ENCODE measurements at regions not wholly inside any gene's neighbourhood (a gene's known extent, or its start where the extent isn't known, plus 50 kb on each side); places are given as distances from the start of the nearest gene placed in this dataset.

- Histone ChIP-seq H2AFZ (ENCODE audit: low read depth, low read length, poor library complexity, severe bottlenecking) (no peak overlapping the region), H3K4me2 (ENCODE audit: low read length) (no peak overlapping the region), H3K9ac (ENCODE audit: low read length) (no peak overlapping the region), H3K79me2 (ENCODE audit: insufficient read depth, low read length) (no peaks in the 10 kb centered on the region), H3K4me1 (ENCODE audit: control insufficient read depth in 1 of 2, insufficient read depth in 2 of 2, low read length in 2 of 2) (no peaks in the 10 kb centered on the region), H4K20me1 (ENCODE audit: insufficient read depth) (no peaks in the 10 kb centered on the region), H3K4me3 (replicated peaks in 1 of 2; ENCODE audit: low read depth in 1 of 2, low read length in 2 of 2) (no peak overlapping the region), H3K27ac (ENCODE audit: low read depth, low read length) (no peak overlapping the region), H3K36me3 (ENCODE audit: control insufficient read depth in 1 of 2, insufficient read depth in 2 of 2, low read length in 2 of 2) (no peaks in the 10 kb centered on the region), H3K9me3 (ENCODE audit: control insufficient read depth in 1 of 2, insufficient read depth in 1 of 2, low read depth in 1 of 2, low read length in 2 of 2) (no peaks in the 10 kb centered on the region), H3K27me3 (ENCODE audit: insufficient read depth, low read length) (no peaks in the 10 kb centered on the region), H3K9me2 (ENCODE audit: insufficient read depth) (no peaks in the 10 kb centered on the region)
- CTCF ChIA-PET = no interaction called here
- POLR2A ChIA-PET = no interaction called here
- RAD21 ChIA-PET (ENCODE audit: low non-redundant PET in 1 of 2, low total read pairs in 2 of 2, uncharacterized antibody in 2 of 2, unreplicated experiment in 2 of 2) = no interaction called here
- DNase-seq (ENCODE audit: low read depth, low spot score) (no peak), ATAC-seq (no peak)
- TF ChIP-seq ZBTB33 (IDR thresholded peaks at IDR 0.05; ENCODE audit: extremely low read depth, insufficient replicate concordance, low read length) = no peak
- no peak for TF ChIP-seq POLR2A (IDR thresholded peaks at IDR 0.05; ENCODE audit: borderline replicate concordance, extremely low read depth, insufficient read depth, insufficient read length)
- TF ChIP-seq CBX3 (IDR thresholded peaks at IDR 0.05; ENCODE audit: low read depth) = no peak
- TF ChIP-seq, protein P1, sequence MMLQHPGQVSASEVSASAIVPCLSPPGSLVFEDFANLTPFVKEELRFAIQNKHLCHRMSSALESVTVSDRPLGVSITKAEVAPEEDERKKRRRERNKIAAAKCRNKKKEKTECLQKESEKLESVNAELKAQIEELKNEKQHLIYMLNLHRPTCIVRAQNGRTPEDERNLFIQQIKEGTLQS (IDR thresholded peaks at IDR 0.05) = no peak
- TF ChIP-seq ZFX (IDR thresholded peaks at IDR 0.05) = no peak
- no peak for TF ChIP-seq SP1 (IDR thresholded peaks at IDR 0.05; ENCODE audit: low read depth)
- TF ChIP-seq, protein P2, sequence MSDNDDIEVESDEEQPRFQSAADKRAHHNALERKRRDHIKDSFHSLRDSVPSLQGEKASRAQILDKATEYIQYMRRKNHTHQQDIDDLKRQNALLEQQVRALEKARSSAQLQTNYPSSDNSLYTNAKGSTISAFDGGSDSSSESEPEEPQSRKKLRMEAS (IDR thresholded peaks at IDR 0.05) = no peak
- TF ChIP-seq RAD21 (IDR thresholded peaks at IDR 0.05; ENCODE audit: low read depth) = no peak
- no peak for TF ChIP-seq TCF7L2 (IDR thresholded peaks at IDR 0.05; ENCODE audit: borderline replicate concordance, extremely low read depth, insufficient read depth, insufficient read length)
- TF ChIP-seq ZNF274 (IDR thresholded peaks at IDR 0.05; ENCODE audit: low read depth, low read length) = no peak
- TF ChIP-seq SIN3A (IDR thresholded peaks at IDR 0.05; ENCODE audit: low read depth) = no peak
- TF ChIP-seq FOSL1 (IDR thresholded peaks at IDR 0.05; ENCODE audit: low read depth) = no peak
- TF ChIP-seq REST (IDR thresholded peaks at IDR 0.05; ENCODE audit: low read depth) = no peak
- no peak for TF ChIP-seq JUND (IDR thresholded peaks at IDR 0.05)
- no peak for TF ChIP-seq EZH2 (IDR thresholded peaks at IDR 0.05)
- no peak for TF ChIP-seq POLR2AphosphoS5 (IDR thresholded peaks at IDR 0.05; ENCODE audit: low read depth, low read length)
- no peak for TF ChIP-seq CTCF (IDR thresholded peaks at IDR 0.05 in 2 of 3, conservative IDR thresholded peaks at IDR 0.05 in 1 of 3; ENCODE audit: borderline replicate concordance in 1 of 3, insufficient read depth in 1 of 3, low read depth in 2 of 3, low read length in 2 of 3)
- intact Hi-C loops (cut with micrococcal nuclease) = no loop called here
- BruUV-seq (replicated peaks) = no TSS peak
These were observed 157.4 kb downstream of the FBXO15 start for GRCh38 chr18:73990258-73990657.
